ENCODE measurements at regions not wholly inside any gene's neighbourhood (a gene's known extent, or its start where the extent isn't known, plus 50 kb on each side); places are given as distances from the start of the nearest gene placed in this dataset.

GRCh38 chr20:4076671-4077070 is 61.3 kb upstream of the RNF24 start:
- DNase-seq (ENCODE audit: low spot score), result no peak
- ATAC-seq (ENCODE audit: low FRiP score), result peak; percentile 81
- TF ChIP-seq CTCF (IDR thresholded peaks at IDR 0.05), result no peak

- DNase-seq (ENCODE audit: low spot score) (no peak), ATAC-seq (ENCODE audit: low FRiP score) (no peak)
- TF ChIP-seq CTCF (IDR thresholded peaks at IDR 0.05), result no peak
These were observed 60.7 kb upstream of the RNF24 start for GRCh38 chr20:4076033-4076432.

GRCh38 chr20:4074877-4075455 is 59.6 kb upstream of the RNF24 start:
- no peak for DNase-seq (ENCODE audit: low spot score)
- no peak for ATAC-seq (ENCODE audit: low FRiP score)
- TF ChIP-seq CTCF (IDR thresholded peaks at IDR 0.05), result no peak

GRCh38 chr20:4073852-4074741 is 58.7 kb upstream of the RNF24 start:
- DNase-seq (ENCODE audit: low spot score), result no peak
- ATAC-seq (ENCODE audit: low FRiP score), result no peak
- TF ChIP-seq CTCF (IDR thresholded peaks at IDR 0.05), result no peak

GRCh38 chr20:4071178-4071693 is 55.9 kb upstream of the RNF24 start:
- no peak for ATAC-seq (ENCODE audit: low FRiP score)
- no peak for TF ChIP-seq CTCF (IDR thresholded peaks at IDR 0.05)
- DNase-seq (ENCODE audit: low spot score), result no peak

- ATAC-seq (ENCODE audit: low FRiP score) (no peak), DNase-seq (ENCODE audit: low spot score) (no peak)
- TF ChIP-seq CTCF (IDR thresholded peaks at IDR 0.05), result no peak
These were observed 55.2 kb upstream of the RNF24 start for GRCh38 chr20:4070323-4071177.

Data from omental fat pad (tissue), 3 donors.